ENCODE measurements at regions not wholly inside any gene's neighbourhood (a gene's known extent, or its start where the extent isn't known, plus 50 kb on each side); places are given as distances from the start of the nearest gene placed in this dataset.

- no peak for DNase-seq (ENCODE audit: low spot score)
- H3K27ac ChIP-seq: no peak overlapping the region
- TF ChIP-seq CTCF (conservative IDR thresholded peaks at IDR 0.05; ENCODE audit: low read depth): no peak
- POLR2A ChIA-PET (ENCODE audit: low non-redundant PET): no interaction called here
- CTCF ChIA-PET: no interaction called here
Observed at GRCh38 chr1:68889471-68889870, 392.6 kb upstream of the DEPDC1 start.

GRCh38 chr1:68890736-68891135 lies 393.9 kb upstream of the DEPDC1 start:
- no peak overlapping the region for H3K27ac ChIP-seq
- no peak for TF ChIP-seq CTCF (conservative IDR thresholded peaks at IDR 0.05; ENCODE audit: low read depth)
- POLR2A ChIA-PET (ENCODE audit: low non-redundant PET): no interaction called here
- no peak for DNase-seq (ENCODE audit: low spot score)
- CTCF ChIA-PET: no interaction called here

GRCh38 chr1:68904477-68904876 lies 407.6 kb upstream of the DEPDC1 start:
- ChIA-PET CTCF (no interaction called here), POLR2A (ENCODE audit: low non-redundant PET) (no interaction called here)
- TF ChIP-seq CTCF (conservative IDR thresholded peaks at IDR 0.05; ENCODE audit: low read depth): no peak
- H3K27ac ChIP-seq: no peak overlapping the region
- DNase-seq (ENCODE audit: low spot score): peak; percentile 4

GRCh38 chr1:68906431-68906830 lies 409.5 kb upstream of the DEPDC1 start:
- no peak for TF ChIP-seq CTCF (conservative IDR thresholded peaks at IDR 0.05; ENCODE audit: low read depth)
- CTCF ChIA-PET: no interaction called here
- no peak overlapping the region for H3K27ac ChIP-seq
- DNase-seq (ENCODE audit: low spot score): no peak
- POLR2A ChIA-PET (ENCODE audit: low non-redundant PET): no interaction called here

GRCh38 chr1:68907491-68907890 lies 410.6 kb upstream of the DEPDC1 start:
- TF ChIP-seq CTCF (conservative IDR thresholded peaks at IDR 0.05; ENCODE audit: low read depth): no peak
- DNase-seq (ENCODE audit: low spot score): no peak
- ChIA-PET POLR2A (ENCODE audit: low non-redundant PET) (no interaction called here), CTCF (no interaction called here)
- H3K27ac ChIP-seq: no peak overlapping the region

GRCh38 chr1:68908316-68908715 lies 411.4 kb upstream of the DEPDC1 start:
- no peak for DNase-seq (ENCODE audit: low spot score)
- ChIA-PET POLR2A (ENCODE audit: low non-redundant PET) (no interaction called here), CTCF (interaction anchor here (0.7 kb wide), 1 partner anchor 789 kb away, joined by 3 read pairs; no protein-coding TSS in a partner anchor)
- no peak for TF ChIP-seq CTCF (conservative IDR thresholded peaks at IDR 0.05; ENCODE audit: low read depth)
- H3K27ac ChIP-seq: no peak overlapping the region

Data from RWPE1 (cell line).